ENCODE measurements at regions not wholly inside any gene's neighbourhood (a gene's known extent, or its start where the extent isn't known, plus 50 kb on each side); places are given as distances from the start of the nearest gene placed in this dataset.

DNA sequence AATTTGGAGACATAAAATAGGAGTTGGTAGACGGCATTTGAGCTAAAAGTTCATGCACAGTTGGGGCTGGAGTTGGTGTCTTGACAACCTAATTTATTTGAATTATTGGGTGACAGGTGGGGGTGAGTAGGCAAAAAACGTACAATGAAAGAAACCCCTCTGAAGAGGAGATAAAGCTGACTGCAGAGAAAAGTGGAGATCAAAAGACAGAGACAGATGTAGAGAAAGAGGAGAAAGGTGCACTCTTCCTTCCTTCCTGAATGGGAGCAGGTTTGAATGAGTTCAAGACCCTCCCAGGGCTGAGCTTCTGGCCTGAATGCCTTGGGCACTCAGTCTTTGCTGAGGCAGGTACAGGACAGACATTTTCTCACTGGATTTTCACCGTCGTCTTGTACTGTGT is 284.3 kb downstream of the DHX35 start:
- POLR2A ChIA-PET: no interaction called here
- Histone ChIP-seq H3K4me3 (ENCODE audit: low read depth, low read length) (no peak overlapping the region), H3K9me3 (ENCODE audit: control insufficient read depth, insufficient read depth, low read depth, low read length) (no peaks in the 10 kb centered on the region), H3K27ac (ENCODE audit: extremely low read depth, low read depth, low read length) (no peak overlapping the region), H3K4me1 (ENCODE audit: control insufficient read depth, insufficient read depth, low read length) (no peaks in the 10 kb centered on the region), H3K36me3 (ENCODE audit: control insufficient read depth in 2 of 2, insufficient read depth in 1 of 2, low read length in 2 of 2) (no peaks in the 10 kb centered on the region)
- TF ChIP-seq SCRT2 (tag by site-specific recombination; IDR thresholded peaks at IDR 0.05) (no peak), ZNF707 (tag by site-specific recombination; IDR thresholded peaks at IDR 0.05) (no peak), KLF10 (tag by site-specific recombination; IDR thresholded peaks at IDR 0.05) (no peak), ZNF248 (tag by site-specific recombination; IDR thresholded peaks at IDR 0.05) (no peak), ZNF311 (tag by site-specific recombination; IDR thresholded peaks at IDR 0.05; ENCODE audit: borderline replicate concordance) (no peak), ZFHX2 (tag by site-specific recombination; conservative IDR thresholded peaks at IDR 0.05) (no peak), SALL2 (tag by site-specific recombination; IDR thresholded peaks at IDR 0.05; ENCODE audit: borderline replicate concordance) (no peak), ZBTB1 (tag by site-specific recombination; IDR thresholded peaks at IDR 0.05) (no peak)
- TF ChIP-seq, protein P1, sequence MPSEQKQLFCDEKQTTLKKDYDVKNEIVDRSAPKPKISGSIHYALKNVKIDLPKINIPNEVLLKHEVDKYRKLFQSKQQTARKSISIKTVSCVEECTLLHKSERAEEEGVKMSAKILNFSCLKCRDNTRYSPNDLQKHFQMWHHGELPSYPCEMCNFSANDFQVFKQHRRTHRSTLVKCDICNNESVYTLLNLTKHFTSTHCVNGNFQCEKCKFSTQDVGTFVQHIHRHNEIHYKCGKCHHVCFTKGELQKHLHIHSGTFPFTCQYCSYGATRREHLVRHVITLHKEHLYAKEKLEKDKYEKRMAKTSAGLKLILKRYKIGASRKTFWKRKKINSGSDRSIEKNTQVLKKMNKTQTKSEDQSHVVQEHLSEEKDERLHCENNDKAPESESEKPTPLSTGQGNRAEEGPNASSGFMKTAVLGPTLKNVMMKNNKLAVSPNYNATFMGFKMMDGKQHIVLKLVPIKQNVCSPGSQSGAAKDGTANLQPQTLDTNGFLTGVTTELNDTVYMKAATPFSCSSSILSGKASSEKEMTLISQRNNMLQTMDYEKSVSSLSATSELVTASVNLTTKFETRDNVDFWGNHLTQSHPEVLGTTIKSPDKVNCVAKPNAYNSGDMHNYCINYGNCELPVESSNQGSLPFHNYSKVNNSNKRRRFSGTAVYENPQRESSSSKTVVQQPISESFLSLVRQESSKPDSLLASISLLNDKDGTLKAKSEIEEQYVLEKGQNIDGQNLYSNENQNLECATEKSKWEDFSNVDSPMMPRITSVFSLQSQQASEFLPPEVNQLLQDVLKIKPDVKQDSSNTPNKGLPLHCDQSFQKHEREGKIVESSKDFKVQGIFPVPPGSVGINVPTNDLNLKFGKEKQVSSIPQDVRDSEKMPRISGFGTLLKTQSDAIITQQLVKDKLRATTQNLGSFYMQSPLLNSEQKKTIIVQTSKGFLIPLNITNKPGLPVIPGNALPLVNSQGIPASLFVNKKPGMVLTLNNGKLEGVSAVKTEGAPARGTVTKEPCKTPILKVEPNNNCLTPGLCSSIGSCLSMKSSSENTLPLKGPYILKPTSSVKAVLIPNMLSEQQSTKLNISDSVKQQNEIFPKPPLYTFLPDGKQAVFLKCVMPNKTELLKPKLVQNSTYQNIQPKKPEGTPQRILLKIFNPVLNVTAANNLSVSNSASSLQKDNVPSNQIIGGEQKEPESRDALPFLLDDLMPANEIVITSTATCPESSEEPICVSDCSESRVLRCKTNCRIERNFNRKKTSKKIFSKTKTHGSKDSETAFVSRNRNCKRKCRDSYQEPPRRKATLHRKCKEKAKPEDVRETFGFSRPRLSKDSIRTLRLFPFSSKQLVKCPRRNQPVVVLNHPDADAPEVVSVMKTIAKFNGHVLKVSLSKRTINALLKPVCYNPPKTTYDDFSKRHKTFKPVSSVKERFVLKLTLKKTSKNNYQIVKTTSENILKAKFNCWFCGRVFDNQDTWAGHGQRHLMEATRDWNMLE (tag by site-specific recombination; conservative IDR thresholded peaks at IDR 0.05; ENCODE audit: low read depth): no peak
- TF ChIP-seq, protein P2, sequence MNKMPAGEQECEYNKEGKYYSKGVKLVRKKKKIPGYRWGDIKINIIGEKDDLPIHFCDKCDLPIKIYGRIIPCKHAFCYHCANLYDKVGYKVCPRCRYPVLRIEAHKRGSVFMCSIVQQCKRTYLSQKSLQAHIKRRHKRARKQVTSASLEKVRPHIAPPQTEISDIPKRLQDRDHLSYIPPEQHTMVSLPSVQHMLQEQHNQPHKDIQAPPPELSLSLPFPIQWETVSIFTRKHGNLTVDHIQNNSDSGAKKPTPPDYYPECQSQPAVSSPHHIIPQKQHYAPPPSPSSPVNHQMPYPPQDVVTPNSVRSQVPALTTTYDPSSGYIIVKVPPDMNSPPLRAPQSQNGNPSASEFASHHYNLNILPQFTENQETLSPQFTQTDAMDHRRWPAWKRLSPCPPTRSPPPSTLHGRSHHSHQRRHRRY (tag by site-specific recombination; IDR thresholded peaks at IDR 0.05): no peak
- TF ChIP-seq, protein P3, sequence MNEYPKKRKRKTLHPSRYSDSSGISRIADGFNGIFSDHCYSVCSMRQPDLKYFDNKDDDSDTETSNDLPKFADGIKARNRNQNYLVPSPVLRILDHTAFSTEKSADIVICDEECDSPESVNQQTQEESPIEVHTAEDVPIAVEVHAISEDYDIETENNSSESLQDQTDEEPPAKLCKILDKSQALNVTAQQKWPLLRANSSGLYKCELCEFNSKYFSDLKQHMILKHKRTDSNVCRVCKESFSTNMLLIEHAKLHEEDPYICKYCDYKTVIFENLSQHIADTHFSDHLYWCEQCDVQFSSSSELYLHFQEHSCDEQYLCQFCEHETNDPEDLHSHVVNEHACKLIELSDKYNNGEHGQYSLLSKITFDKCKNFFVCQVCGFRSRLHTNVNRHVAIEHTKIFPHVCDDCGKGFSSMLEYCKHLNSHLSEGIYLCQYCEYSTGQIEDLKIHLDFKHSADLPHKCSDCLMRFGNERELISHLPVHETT (tag by site-specific recombination; IDR thresholded peaks at IDR 0.05): no peak
- TF ChIP-seq, protein P4, sequence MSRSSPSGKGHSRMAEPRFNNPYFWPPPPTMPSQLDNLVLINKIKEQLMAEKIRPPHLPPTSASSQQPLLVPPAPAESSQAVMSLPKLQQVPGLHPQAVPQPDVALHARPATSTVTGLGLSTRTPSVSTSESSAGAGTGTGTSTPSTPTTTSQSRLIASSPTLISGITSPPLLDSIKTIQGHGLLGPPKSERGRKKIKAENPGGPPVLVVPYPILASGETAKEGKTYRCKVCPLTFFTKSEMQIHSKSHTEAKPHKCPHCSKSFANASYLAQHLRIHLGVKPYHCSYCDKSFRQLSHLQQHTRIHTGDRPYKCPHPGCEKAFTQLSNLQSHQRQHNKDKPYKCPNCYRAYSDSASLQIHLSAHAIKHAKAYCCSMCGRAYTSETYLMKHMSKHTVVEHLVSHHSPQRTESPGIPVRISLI (tag by site-specific recombination; IDR thresholded peaks at IDR 0.05): no peak
- TF ChIP-seq, protein P5, sequence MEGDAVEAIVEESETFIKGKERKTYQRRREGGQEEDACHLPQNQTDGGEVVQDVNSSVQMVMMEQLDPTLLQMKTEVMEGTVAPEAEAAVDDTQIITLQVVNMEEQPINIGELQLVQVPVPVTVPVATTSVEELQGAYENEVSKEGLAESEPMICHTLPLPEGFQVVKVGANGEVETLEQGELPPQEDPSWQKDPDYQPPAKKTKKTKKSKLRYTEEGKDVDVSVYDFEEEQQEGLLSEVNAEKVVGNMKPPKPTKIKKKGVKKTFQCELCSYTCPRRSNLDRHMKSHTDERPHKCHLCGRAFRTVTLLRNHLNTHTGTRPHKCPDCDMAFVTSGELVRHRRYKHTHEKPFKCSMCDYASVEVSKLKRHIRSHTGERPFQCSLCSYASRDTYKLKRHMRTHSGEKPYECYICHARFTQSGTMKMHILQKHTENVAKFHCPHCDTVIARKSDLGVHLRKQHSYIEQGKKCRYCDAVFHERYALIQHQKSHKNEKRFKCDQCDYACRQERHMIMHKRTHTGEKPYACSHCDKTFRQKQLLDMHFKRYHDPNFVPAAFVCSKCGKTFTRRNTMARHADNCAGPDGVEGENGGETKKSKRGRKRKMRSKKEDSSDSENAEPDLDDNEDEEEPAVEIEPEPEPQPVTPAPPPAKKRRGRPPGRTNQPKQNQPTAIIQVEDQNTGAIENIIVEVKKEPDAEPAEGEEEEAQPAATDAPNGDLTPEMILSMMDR (tag by site-specific recombination; IDR thresholded peaks at IDR 0.05): no peak
- CTCF ChIA-PET: interaction anchor here (0.6 to 2.0 kb wide), 4 partner anchors 18 to 1007 kb away, joined by 3 to 6 read pairs (median 5); no protein-coding TSS in a partner anchor

DNA sequence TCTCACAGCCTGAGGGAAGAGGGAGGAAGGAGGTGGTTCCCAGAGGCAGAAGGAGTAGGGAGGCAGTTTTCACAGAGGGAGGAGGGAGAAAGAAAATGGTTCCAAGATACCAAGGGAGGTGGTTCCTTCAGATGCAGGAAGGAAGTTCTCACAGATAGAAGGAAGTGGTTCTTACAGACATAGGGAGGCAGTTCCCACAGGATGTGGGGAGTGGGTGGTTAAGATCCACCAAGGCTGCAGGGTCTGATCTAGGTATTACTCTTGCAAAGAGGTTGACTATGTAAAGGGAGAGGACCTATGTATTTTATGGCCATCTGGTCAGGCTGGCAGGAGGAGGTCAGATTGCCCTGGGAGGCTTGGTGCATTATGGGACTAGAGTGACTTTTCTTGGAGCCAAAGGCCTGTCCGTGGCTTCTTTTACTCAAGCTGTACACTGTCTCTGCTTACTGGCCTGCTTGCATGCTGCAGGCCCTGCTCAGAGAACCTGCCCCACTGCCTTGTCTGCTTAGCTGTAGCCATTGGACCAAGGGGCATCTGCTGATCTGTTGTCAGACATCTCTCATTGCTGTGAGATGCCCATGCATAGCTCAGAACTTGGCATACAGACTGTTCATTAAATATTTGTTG is 283.7 kb downstream of the DHX35 start:
- no peaks in the 10 kb centered on the region for H3K9me3 ChIP-seq (ENCODE audit: control insufficient read depth, insufficient read depth, low read depth, low read length)
- POLR2A ChIA-PET: no interaction called here
- no peak overlapping the region for H3K27ac ChIP-seq (ENCODE audit: extremely low read depth, low read depth, low read length)
- H3K36me3 ChIP-seq (ENCODE audit: control insufficient read depth in 2 of 2, insufficient read depth in 1 of 2, low read length in 2 of 2): no peaks in the 10 kb centered on the region
- H3K4me1 ChIP-seq (ENCODE audit: control insufficient read depth, insufficient read depth, low read length): no peaks in the 10 kb centered on the region
- no peak overlapping the region for H3K4me3 ChIP-seq (ENCODE audit: low read depth, low read length)
- TF ChIP-seq KLF10 (tag by site-specific recombination; IDR thresholded peaks at IDR 0.05) (no peak), ZNF292 (tag by site-specific recombination; IDR thresholded peaks at IDR 0.05; ENCODE audit: borderline replicate concordance, low read depth) (no peak)
- TF ChIP-seq, protein P6, sequence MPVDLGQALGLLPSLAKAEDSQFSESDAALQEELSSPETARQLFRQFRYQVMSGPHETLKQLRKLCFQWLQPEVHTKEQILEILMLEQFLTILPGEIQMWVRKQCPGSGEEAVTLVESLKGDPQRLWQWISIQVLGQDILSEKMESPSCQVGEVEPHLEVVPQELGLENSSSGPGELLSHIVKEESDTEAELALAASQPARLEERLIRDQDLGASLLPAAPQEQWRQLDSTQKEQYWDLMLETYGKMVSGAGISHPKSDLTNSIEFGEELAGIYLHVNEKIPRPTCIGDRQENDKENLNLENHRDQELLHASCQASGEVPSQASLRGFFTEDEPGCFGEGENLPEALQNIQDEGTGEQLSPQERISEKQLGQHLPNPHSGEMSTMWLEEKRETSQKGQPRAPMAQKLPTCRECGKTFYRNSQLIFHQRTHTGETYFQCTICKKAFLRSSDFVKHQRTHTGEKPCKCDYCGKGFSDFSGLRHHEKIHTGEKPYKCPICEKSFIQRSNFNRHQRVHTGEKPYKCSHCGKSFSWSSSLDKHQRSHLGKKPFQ (tag by site-specific recombination; IDR thresholded peaks at IDR 0.05): no peak
- CTCF ChIA-PET: interaction anchor here (1.5 to 1.6 kb wide), 2 partner anchors 19 to 21 kb away, joined by 4 to 7 read pairs; no protein-coding TSS in a partner anchor

Measured in HEK293 (cell line).